Gastrocnemius medialis (tissue), 4 donors: ENCODE measurements at regions not wholly inside any gene's neighbourhood (a gene's known extent, or its start where the extent isn't known, plus 50 kb on each side); places are given as distances from the start of the nearest gene placed in this dataset.

Source experiments
- POLR2A ChIP-seq, 2 donors: fragments of 450-650 bp; IDR thresholded peaks; one replicate each; pipeline ENCODE4 v1.6.1; 2017; ENCODE audit warnings: antibody characterized with exemption in 2 of 2, mild to moderate bottlenecking in 2 of 2, moderate library complexity in 2 of 2
- TF ChIP-seq, protein P1 (sequence below), 5 experiments: fragments of 450-650 bp in 3 of 5; fragments of 200-600 bp in 2 of 5; sonication (generic) in 2 of 5; IDR thresholded peaks in 4 of 5; conservative IDR thresholded peaks in 1 of 5; 1 replicate in 4 of 5; 2 replicates in 1 of 5; pipeline ENCODE4 v1.5.1; 2016 to 2019; ENCODE audit warnings: antibody characterized with exemption in 5 of 5, mild to moderate bottlenecking in 3 of 5, moderate library complexity in 3 of 5

DNA sequence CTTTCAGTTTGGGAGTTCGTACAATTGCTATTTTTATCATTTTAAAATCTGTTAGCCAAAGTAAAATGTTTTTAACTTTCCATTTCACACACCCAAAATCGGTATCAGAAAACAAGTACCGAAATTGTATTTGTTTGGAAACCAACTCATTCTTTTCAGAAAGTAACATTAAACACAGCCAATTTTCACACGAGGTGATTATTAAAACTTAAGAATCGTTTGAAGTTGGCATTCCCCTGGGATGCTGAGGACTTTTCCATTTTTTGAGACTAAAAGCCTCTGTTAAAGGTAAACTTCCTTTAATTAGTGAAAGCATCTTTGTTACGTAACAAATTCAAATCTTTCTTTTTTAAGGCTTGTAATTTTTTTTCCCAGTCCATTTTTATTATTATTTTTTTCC lies 623.0 kb downstream of the VRK1 start:
- no peak for TF ChIP-seq POLR2A (IDR thresholded peaks at IDR 0.05)
- TF ChIP-seq, protein P1, sequence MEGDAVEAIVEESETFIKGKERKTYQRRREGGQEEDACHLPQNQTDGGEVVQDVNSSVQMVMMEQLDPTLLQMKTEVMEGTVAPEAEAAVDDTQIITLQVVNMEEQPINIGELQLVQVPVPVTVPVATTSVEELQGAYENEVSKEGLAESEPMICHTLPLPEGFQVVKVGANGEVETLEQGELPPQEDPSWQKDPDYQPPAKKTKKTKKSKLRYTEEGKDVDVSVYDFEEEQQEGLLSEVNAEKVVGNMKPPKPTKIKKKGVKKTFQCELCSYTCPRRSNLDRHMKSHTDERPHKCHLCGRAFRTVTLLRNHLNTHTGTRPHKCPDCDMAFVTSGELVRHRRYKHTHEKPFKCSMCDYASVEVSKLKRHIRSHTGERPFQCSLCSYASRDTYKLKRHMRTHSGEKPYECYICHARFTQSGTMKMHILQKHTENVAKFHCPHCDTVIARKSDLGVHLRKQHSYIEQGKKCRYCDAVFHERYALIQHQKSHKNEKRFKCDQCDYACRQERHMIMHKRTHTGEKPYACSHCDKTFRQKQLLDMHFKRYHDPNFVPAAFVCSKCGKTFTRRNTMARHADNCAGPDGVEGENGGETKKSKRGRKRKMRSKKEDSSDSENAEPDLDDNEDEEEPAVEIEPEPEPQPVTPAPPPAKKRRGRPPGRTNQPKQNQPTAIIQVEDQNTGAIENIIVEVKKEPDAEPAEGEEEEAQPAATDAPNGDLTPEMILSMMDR (IDR thresholded peaks at IDR 0.05 in 4 of 5, conservative IDR thresholded peaks at IDR 0.05 in 1 of 5), result no peak
